B cell (primary cell): ENCODE measurements at regions not wholly inside any gene's neighbourhood (a gene's known extent, or its start where the extent isn't known, plus 50 kb on each side); places are given as distances from the start of the nearest gene placed in this dataset.

Experiments used
- ATAC-seq: fragments of 200-7000 bp; cut with Tn5 transposase; one replicate; pipeline ENCODE4 v1.10.0; 2021; ENCODE audit warnings: low read depth, mild to moderate bottlenecking, moderate number of reproducible peaks, moderate library complexity
- CTCF ChIA-PET: fragments of 350-600 bp; sonication (Branson Sonifier 250); formaldehyde crosslinking; loops from one replicate; lab custom pipeline; 2021; ENCODE audit warnings: antibody characterized with exemption, inconsistent platforms; lab: Charles Lee
- POLR2A ChIA-PET: fragments of 350-600 bp; sonication (Branson Sonifier 250); formaldehyde crosslinking; loops from one replicate; lab custom pipeline; 2021; ENCODE audit warnings: antibody characterized with exemption; lab: Charles Lee
- DNase-seq: peaks from one replicate; pipeline ENCODE4 v3.0.0; 2013
- H2AFZ ChIP-seq: 2 replicates; pipeline ENCODE4 v1.6.1; 2012; ENCODE audit warnings: mild to moderate bottlenecking, low read depth, low read length; ENCODE audit not compliant: insufficient read depth, poor library complexity, severe bottlenecking
- H3K27ac ChIP-seq, 2 donors: 1 replicate in 1 of 2; 2 replicates in 1 of 2; pipeline ENCODE4 v1.5.1; 2012 to 2013; ENCODE audit warnings: low read length in 2 of 2, mild to moderate bottlenecking in 2 of 2, moderate library complexity in 1 of 2
- H3K27me3 ChIP-seq, 4 experiments: fragments of 200-600 bp in 1 of 4; sonication (generic) in 1 of 4; replicated peaks in 1 of 4; 1 replicate in 2 of 4; 2 replicates in 2 of 4; pipeline versions ENCODE4 v1.6.1 to v1.7.0; 2013 to 2016; ENCODE audit warnings: low read length in 3 of 4, mild to moderate bottlenecking in 2 of 4, mixed read lengths in 1 of 4, moderate library complexity in 1 of 4; ENCODE audit not compliant: insufficient read depth in 4 of 4, control insufficient read depth in 3 of 4; ENCODE audit errors: control extremely low read depth in 1 of 4
- H3K36me3 ChIP-seq, 2 experiments: replicated peaks in 1 of 2; 1 replicate in 1 of 2; 2 replicates in 1 of 2; pipeline versions ENCODE4 v1.6.1 to v1.7.1; 2013; ENCODE audit warnings: low read length in 1 of 2; ENCODE audit not compliant: insufficient read depth in 2 of 2, control insufficient read depth in 1 of 2; ENCODE audit errors: control extremely low read depth in 1 of 2, extremely low read depth in 1 of 2
- H3K4me1 ChIP-seq, 2 donors: fragments of 200-600 bp in 1 of 2; sonication (generic) in 1 of 2; 1 replicate in 1 of 2; 2 replicates in 1 of 2; pipeline versions ENCODE4 v1.5.1 to v1.6.1; 2013 to 2017; ENCODE audit warnings: low read length in 2 of 2; ENCODE audit not compliant: control insufficient read depth in 2 of 2, insufficient read depth in 2 of 2
- H3K4me2 ChIP-seq: replicated peaks from 2 replicates; pipeline ENCODE3; 2012; ENCODE audit warnings: mild to moderate bottlenecking, low read depth, low read length; ENCODE audit not compliant: poor library complexity, severe bottlenecking
- H3K4me3 ChIP-seq, 5 experiments: fragments of 200-600 bp in 1 of 5; sonication (generic) in 1 of 5; 1 replicate in 3 of 5; 2 replicates in 2 of 5; pipeline versions ENCODE4 v1.5.1 to v1.7.0; 2011 to 2016; ENCODE audit warnings: low read length in 4 of 5, mild to moderate bottlenecking in 4 of 5, low read depth in 2 of 5, control low read depth in 1 of 5, moderate library complexity in 1 of 5; ENCODE audit not compliant: insufficient read depth in 1 of 5; ENCODE audit errors: control extremely low read depth in 1 of 5, extremely low read depth in 1 of 5
- H3K79me2 ChIP-seq: fragments of 200-600 bp; sonication (generic); one replicate; pipeline ENCODE4 v1.6.0; 2016; ENCODE audit warnings: low read length; ENCODE audit not compliant: control insufficient read depth, insufficient read depth
- H3K9ac ChIP-seq: fragments of 200-600 bp; sonication (generic); 2 replicates; pipeline ENCODE4 v1.6.1; 2017; ENCODE audit warnings: mild to moderate bottlenecking, low read length, moderate library complexity
- H3K9me3 ChIP-seq, 3 donors: one replicate each; pipeline versions ENCODE4 v1.6.1 to v1.7.1; 2013; ENCODE audit warnings: low read length in 2 of 3; ENCODE audit not compliant: control insufficient read depth in 2 of 3, insufficient read depth in 1 of 3; ENCODE audit errors: control extremely low read depth in 1 of 3
- H4K20me1 ChIP-seq: 2 replicates; pipeline ENCODE4 v1.6.0; 2012; ENCODE audit warnings: mild to moderate bottlenecking, low read length; ENCODE audit not compliant: insufficient read depth, control insufficient read depth, poor library complexity, severe bottlenecking
- H3K27ac Mint-ChIP-seq: one replicate; pipeline ENCODE4 v1.8.0; 2021; ENCODE audit warnings: mixed read lengths
- H3K27me3 Mint-ChIP-seq: one replicate; pipeline ENCODE4 v1.8.0; 2021; ENCODE audit warnings: mixed read lengths
- H3K4me1 Mint-ChIP-seq: one replicate; pipeline ENCODE4 v1.8.0; 2021; ENCODE audit warnings: mixed read lengths
- H3K4me3 Mint-ChIP-seq: one replicate; pipeline ENCODE4 v1.8.0; 2021; ENCODE audit warnings: mixed read lengths
- H3K9me3 Mint-ChIP-seq: one replicate; pipeline ENCODE4 v1.8.0; 2022; ENCODE audit warnings: mixed read lengths; ENCODE audit not compliant: insufficient read depth
- CTCF ChIP-seq: fragments of 200-600 bp; IDR thresholded peaks from one replicate; pipeline ENCODE4 v1.8.0; 2022; ENCODE audit warnings: antibody characterized with exemption, mild to moderate bottlenecking
- EZH2 ChIP-seq: IDR thresholded peaks from 2 replicates; pipeline ENCODE4 v1.6.1; 2012; ENCODE audit warnings: borderline replicate concordance, low read depth, mild to moderate bottlenecking, moderate library complexity, low read length; ENCODE audit not compliant: insufficient read depth, poor library complexity, severe bottlenecking
- WGBS: methylation state at CpG from one replicate; pipeline ENCODE4 v1.1.5; 2013; ENCODE audit warnings: missing lambda C conversion rate; ENCODE audit not compliant: insufficient coverage; 5-methylcytosine and 5-hydroxymethylcytosine counted together
- intact Hi-C: fragments of 100-400 bp; cut with micrococcal nuclease; formaldehyde crosslinking; loops from one replicate; pipeline ENCODE4 v1.10.0; 2022

DNA sequence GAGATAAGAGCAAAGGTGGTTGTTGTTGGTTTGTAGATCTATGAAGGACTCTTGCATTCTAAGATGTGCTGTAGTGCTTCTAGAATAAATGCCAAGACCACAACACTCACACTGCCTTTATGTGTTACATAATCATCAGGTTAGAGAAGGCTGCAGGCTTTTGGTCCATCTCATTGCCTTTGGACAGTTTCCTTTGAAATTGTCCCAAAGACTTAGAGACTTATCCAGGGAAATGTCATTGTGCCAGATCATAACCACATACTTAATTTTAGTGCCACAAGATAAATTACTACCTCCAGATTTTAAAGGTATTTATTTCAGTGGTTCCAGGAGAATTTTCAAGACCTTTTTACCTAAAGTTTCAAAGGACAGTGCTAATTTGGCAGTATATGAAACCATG lies 666.6 kb upstream of the CITED2 start:
- ATAC-seq (no peak), DNase-seq (no peak)
- no peaks in the 10 kb centered on the region for H3K36me3 ChIP-seq
- H3K9me3 ChIP-seq, result peaks cover 0 to 4% (median 0%) of the 10 kb centered on the region in 3 donors
- no peaks in the 10 kb centered on the region for H3K4me1 Mint-ChIP-seq
- ChIA-PET CTCF (no interaction called here), POLR2A (no interaction called here)
- H3K27ac Mint-ChIP-seq, result no peak overlapping the region
- no peak overlapping the region for H2AFZ ChIP-seq
- H3K9me3 Mint-ChIP-seq, result no peaks in the 10 kb centered on the region
- no peak overlapping the region for H3K4me3 ChIP-seq
- no peak overlapping the region for H3K27ac ChIP-seq
- H3K27me3 ChIP-seq, result no peaks in the 10 kb centered on the region
- H3K79me2 ChIP-seq, result no peaks in the 10 kb centered on the region
- TF ChIP-seq CTCF (no peak), EZH2 (no peak)
- no peaks in the 10 kb centered on the region for H3K27me3 Mint-ChIP-seq
- intact Hi-C loops, result no loop called here
- H3K9ac ChIP-seq, result no peak overlapping the region
- no peaks in the 10 kb centered on the region for H4K20me1 ChIP-seq
- H3K4me2 ChIP-seq, result no peak overlapping the region
- no peak overlapping the region for H3K4me3 Mint-ChIP-seq
- H3K4me1 ChIP-seq, result no peaks in the 10 kb centered on the region

- WGBS, result no CpG with 5 or more reads among the region's 1 CpG
- ChIA-PET CTCF (interaction anchor here (0.9 kb wide), 1 partner anchor 671 kb away, joined by 3 read pairs; no protein-coding TSS in a partner anchor), POLR2A (no interaction called here)
- ATAC-seq, result no peak
- no peaks in the 10 kb centered on the region for H3K27me3 Mint-ChIP-seq
- TF ChIP-seq EZH2 (no peak), CTCF (no peak)
- no peaks in the 10 kb centered on the region for H3K4me1 ChIP-seq
- H3K9ac ChIP-seq, result no peak overlapping the region
- no peaks in the 10 kb centered on the region for H3K9me3 Mint-ChIP-seq
- DNase-seq, result no peak
- H3K36me3 ChIP-seq, result no peaks in the 10 kb centered on the region
- H3K79me2 ChIP-seq, result no peaks in the 10 kb centered on the region
- H4K20me1 ChIP-seq, result no peaks in the 10 kb centered on the region
- H3K4me2 ChIP-seq, result no peak overlapping the region
- no peak overlapping the region for H3K27ac ChIP-seq
- no peak overlapping the region for H3K4me3 Mint-ChIP-seq
- H3K27ac Mint-ChIP-seq, result no peak overlapping the region
- H3K9me3 ChIP-seq, result peaks cover 0 to 4% (median 0%) of the 10 kb centered on the region in 3 donors
- H3K4me3 ChIP-seq, result no peak overlapping the region
- no peak overlapping the region for H2AFZ ChIP-seq
- H3K27me3 ChIP-seq, result no peaks in the 10 kb centered on the region
- intact Hi-C loops, result no loop called here
- H3K4me1 Mint-ChIP-seq, result no peaks in the 10 kb centered on the region
These were observed 665.9 kb upstream of the CITED2 start for GRCh38 chr6:140040396-140040795.
